GM12874 (cell line): ENCODE measurements at regions not wholly inside any gene's neighbourhood (a gene's known extent, or its start where the extent isn't known, plus 50 kb on each side); places are given as distances from the start of the nearest gene placed in this dataset.

Experiments used
- TF ChIP-seq, protein P1 (sequence below): IDR thresholded peaks from 2 replicates; pipeline ENCODE4 v1.5.1; 2011; ENCODE audit warnings: low read depth, mild to moderate bottlenecking, control low read depth, low read length, moderate library complexity; ENCODE audit not compliant: insufficient read depth

- TF ChIP-seq, protein P1, sequence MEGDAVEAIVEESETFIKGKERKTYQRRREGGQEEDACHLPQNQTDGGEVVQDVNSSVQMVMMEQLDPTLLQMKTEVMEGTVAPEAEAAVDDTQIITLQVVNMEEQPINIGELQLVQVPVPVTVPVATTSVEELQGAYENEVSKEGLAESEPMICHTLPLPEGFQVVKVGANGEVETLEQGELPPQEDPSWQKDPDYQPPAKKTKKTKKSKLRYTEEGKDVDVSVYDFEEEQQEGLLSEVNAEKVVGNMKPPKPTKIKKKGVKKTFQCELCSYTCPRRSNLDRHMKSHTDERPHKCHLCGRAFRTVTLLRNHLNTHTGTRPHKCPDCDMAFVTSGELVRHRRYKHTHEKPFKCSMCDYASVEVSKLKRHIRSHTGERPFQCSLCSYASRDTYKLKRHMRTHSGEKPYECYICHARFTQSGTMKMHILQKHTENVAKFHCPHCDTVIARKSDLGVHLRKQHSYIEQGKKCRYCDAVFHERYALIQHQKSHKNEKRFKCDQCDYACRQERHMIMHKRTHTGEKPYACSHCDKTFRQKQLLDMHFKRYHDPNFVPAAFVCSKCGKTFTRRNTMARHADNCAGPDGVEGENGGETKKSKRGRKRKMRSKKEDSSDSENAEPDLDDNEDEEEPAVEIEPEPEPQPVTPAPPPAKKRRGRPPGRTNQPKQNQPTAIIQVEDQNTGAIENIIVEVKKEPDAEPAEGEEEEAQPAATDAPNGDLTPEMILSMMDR: no peak
Observed at GRCh38 chr12:20280515-20280914, 87.8 kb upstream of the PDE3A start.

DNA sequence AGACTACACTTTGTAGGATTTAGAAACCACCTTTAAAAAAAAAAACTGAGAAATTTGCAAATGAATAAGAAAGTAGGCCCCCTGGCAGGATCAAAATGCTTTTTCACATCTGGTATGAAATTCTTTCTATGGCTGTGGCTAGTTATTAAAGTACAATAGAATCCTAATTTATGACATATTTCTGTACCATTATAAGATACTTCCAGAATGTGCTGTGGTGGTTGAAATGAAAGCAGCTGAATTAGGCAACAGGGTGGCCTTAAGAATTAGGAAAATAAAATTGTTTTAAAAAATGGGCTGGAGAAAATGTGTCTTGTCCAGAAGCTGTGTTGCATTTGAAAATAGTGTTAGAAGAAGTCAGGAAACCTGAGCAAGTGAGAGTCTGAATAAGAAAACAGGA, 85.9 kb upstream of the PDE3A start:
- TF ChIP-seq, protein P1: no peak

DNA sequence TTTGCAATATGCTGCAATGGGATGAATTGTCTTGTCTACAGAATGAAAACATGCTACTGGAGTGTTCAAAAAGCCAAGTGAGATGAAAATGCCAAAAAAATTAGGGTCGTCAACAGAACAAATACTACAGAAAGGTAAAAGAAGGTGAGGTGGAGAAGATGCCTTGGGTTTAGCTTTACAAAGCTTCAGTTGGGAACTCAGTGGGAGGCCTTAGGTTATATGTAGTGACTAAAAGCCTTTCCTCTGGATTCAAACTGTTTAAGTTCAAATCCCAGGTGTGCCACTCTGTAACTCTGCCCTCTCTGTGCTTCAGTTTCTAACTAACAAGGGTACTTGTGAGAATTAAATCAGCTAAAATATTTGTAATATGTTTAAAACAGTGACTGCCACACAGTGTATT, 84.9 kb upstream of the PDE3A start:
- TF ChIP-seq, protein P1: no peak

GRCh38 chr12:20289520-20289919, 78.8 kb upstream of the PDE3A start:
- TF ChIP-seq, protein P1: no peak

- TF ChIP-seq, protein P1: no peak
Observed at GRCh38 chr12:20300457-20300856, 67.9 kb upstream of the PDE3A start.

GRCh38 chr12:20305470-20305869, 62.9 kb upstream of the PDE3A start:
- TF ChIP-seq, protein P1: no peak

DNA sequence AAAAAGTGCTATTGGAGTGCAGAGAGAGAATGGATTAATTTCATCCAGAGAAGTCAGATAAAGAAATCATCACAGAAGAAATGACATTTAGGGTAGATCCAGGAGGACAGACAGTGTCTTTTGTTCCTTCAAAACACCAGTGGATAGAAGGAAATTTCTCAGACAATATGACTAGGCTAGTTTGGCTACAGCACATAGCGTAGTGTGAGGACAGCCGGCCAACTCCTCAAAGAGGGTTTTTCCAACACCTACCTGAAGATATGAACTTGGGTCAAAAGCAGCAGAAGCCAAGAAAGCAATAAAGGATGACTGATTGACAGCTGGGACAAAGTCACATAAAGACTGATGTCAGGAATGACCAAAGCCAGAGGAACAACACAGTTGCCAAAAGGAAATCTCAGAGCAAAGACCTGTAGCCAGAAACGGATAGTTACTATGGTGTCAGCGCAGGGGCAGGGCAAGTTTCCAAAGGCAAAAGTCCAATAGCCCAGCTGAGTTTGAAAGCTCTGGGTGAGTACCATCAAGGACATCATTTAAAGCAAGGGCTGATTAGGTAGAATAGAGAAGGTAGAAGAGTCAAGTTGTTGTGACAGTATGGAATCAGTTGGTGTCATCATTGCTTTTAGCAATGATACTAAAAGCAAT, 58.7 kb upstream of the PDE3A start:
- TF ChIP-seq, protein P1: no peak
